ENCODE measurements at regions not wholly inside any gene's neighbourhood (a gene's known extent, or its start where the extent isn't known, plus 50 kb on each side); places are given as distances from the start of the nearest gene placed in this dataset.

- Mint-ChIP-seq H3K27me3 (ENCODE audit: low read depth) (no peaks in the 10 kb centered on the region), H3K27ac (ENCODE audit: unreplicated experiment) (no peak overlapping the region), H3K4me1 (peaks cover 18% of the 10 kb centered on the region), H3K9me3 (no peaks in the 10 kb centered on the region), H3K4me3 (no peak overlapping the region), H3K36me3 (ENCODE audit: low read depth) (no peaks in the 10 kb centered on the region)
- TF ChIP-seq, protein P1, sequence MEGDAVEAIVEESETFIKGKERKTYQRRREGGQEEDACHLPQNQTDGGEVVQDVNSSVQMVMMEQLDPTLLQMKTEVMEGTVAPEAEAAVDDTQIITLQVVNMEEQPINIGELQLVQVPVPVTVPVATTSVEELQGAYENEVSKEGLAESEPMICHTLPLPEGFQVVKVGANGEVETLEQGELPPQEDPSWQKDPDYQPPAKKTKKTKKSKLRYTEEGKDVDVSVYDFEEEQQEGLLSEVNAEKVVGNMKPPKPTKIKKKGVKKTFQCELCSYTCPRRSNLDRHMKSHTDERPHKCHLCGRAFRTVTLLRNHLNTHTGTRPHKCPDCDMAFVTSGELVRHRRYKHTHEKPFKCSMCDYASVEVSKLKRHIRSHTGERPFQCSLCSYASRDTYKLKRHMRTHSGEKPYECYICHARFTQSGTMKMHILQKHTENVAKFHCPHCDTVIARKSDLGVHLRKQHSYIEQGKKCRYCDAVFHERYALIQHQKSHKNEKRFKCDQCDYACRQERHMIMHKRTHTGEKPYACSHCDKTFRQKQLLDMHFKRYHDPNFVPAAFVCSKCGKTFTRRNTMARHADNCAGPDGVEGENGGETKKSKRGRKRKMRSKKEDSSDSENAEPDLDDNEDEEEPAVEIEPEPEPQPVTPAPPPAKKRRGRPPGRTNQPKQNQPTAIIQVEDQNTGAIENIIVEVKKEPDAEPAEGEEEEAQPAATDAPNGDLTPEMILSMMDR (conservative IDR thresholded peaks at IDR 0.05) = no peak
- DNase-seq (ENCODE audit: low read depth, low spot score) = no peak
Measured at GRCh38 chr10:128710098-128710797, 584.0 kb upstream of the MKI67 start.

DNA sequence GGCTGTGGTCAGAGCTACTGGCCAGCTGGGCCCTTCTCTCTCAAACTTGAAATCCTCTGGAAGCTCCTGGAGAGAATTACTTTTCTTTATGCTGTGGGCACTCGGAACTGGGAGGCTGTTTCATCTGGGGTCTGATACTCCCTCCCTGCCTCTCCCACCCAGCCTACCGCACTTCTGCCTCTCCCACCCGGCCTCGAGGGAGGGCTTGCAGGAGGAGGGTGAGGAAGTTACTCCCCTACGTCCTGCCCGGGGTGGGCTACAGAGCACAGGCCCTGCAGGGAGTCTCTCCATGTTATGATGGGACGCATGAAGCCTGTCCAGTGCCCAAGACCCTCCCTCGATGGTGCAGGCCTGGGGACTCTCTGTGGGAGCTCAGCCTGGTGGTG lies 584.6 kb upstream of the MKI67 start:
- no peak overlapping the region for H3K4me3 Mint-ChIP-seq
- H3K36me3 Mint-ChIP-seq (ENCODE audit: low read depth) = no peaks in the 10 kb centered on the region
- no peak for DNase-seq (ENCODE audit: low read depth, low spot score)
- TF ChIP-seq, protein P1 (conservative IDR thresholded peaks at IDR 0.05) = no peak
- H3K27ac Mint-ChIP-seq (ENCODE audit: unreplicated experiment) = no peak overlapping the region
- H3K9me3 Mint-ChIP-seq = no peaks in the 10 kb centered on the region
- no peaks in the 10 kb centered on the region for H3K27me3 Mint-ChIP-seq (ENCODE audit: low read depth)
- peaks cover 22% of the 10 kb centered on the region for H3K4me1 Mint-ChIP-seq

DNA sequence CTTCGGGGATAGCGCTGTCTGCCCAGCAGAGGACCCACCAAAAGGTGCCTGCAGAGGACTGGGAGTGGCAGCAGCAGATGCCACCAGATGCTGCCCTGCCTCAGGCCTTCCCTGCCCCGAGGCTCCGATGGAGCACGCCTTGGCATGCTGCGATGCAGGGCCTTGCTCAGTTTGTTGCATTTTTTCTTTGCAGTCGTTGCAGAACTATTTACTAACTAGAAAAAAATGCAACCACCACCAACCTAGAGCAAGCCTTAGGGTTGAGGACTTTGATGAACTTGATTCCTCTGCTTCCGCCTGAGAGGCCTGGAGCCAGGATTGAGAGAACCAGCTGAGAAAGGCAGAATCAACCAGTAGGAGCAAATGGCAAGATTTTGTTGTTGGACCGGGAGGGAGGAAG lies 585.6 kb upstream of the MKI67 start:
- H3K4me1 Mint-ChIP-seq = peaks cover 22% of the 10 kb centered on the region
- TF ChIP-seq, protein P1 (conservative IDR thresholded peaks at IDR 0.05) = no peak
- no peak overlapping the region for H3K27ac Mint-ChIP-seq (ENCODE audit: unreplicated experiment)
- no peaks in the 10 kb centered on the region for H3K9me3 Mint-ChIP-seq
- no peaks in the 10 kb centered on the region for H3K27me3 Mint-ChIP-seq (ENCODE audit: low read depth)
- no peaks in the 10 kb centered on the region for H3K36me3 Mint-ChIP-seq (ENCODE audit: low read depth)
- DNase-seq (ENCODE audit: low read depth, low spot score) = no peak
- no peak overlapping the region for H3K4me3 Mint-ChIP-seq

- DNase-seq (ENCODE audit: low read depth, low spot score) = no peak
- Mint-ChIP-seq H3K4me1 (peaks cover 22% of the 10 kb centered on the region), H3K4me3 (no peak overlapping the region), H3K27me3 (ENCODE audit: low read depth) (no peaks in the 10 kb centered on the region), H3K36me3 (ENCODE audit: low read depth) (no peaks in the 10 kb centered on the region), H3K9me3 (no peaks in the 10 kb centered on the region), H3K27ac (ENCODE audit: unreplicated experiment) (no peak overlapping the region)
- TF ChIP-seq, protein P1 (conservative IDR thresholded peaks at IDR 0.05) = no peak
Measured at GRCh38 chr10:128712661-128713400, 586.6 kb upstream of the MKI67 start.

- Mint-ChIP-seq H3K9me3 (no peaks in the 10 kb centered on the region), H3K4me1 (peaks cover 22% of the 10 kb centered on the region), H3K27ac (ENCODE audit: unreplicated experiment) (no peak overlapping the region), H3K36me3 (ENCODE audit: low read depth) (no peaks in the 10 kb centered on the region), H3K4me3 (no peak overlapping the region), H3K27me3 (ENCODE audit: low read depth) (no peaks in the 10 kb centered on the region)
- DNase-seq (ENCODE audit: low read depth, low spot score) = no peak
- TF ChIP-seq, protein P1 (conservative IDR thresholded peaks at IDR 0.05) = no peak
Measured at GRCh38 chr10:128713471-128713870, 587.2 kb upstream of the MKI67 start.

Measured in neural crest cell (in vitro differentiated cells).